ENCODE measurements at regions not wholly inside any gene's neighbourhood (a gene's known extent, or its start where the extent isn't known, plus 50 kb on each side); places are given as distances from the start of the nearest gene placed in this dataset.

DNA sequence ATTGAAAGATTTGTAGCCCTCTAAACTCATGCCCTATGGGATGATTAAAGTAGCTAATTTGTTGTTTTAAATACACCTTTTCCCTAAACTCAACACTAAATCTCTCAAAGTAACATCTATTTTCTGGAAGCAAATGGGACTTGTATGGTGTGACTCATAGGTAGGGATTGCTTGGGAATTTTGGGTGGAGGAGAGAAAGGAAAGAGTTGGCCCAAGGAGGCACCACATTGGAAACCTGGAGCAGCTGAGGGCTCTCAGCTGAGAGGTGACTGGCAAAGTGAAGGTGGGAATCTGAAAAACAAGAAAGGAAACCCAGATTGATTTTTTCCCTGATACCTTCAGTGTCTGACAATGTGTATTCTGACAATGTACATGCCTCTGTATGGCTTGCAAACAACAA, 114.8 kb upstream of the PRICKLE1 start:
- DNase-seq = no peak

DNA sequence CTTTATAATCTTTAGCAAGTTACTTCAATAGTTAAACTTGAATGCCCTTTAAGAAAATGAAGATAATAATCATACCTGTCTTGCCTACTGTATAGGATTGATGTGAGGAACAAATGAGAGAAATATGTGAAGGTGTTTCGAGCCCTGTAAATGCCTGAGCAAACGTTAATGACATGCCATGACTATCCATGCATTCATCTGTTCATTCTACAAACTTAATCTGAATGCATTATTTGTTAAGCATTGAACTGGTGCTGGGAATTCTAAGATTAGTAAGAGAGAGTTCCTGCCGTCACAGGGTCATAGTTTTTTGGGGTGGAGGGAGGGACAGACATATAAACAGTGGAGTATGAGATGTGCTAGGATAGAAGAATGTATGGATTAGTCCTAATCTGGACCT, 111.5 kb upstream of the PRICKLE1 start:
- no peak for DNase-seq

DNA sequence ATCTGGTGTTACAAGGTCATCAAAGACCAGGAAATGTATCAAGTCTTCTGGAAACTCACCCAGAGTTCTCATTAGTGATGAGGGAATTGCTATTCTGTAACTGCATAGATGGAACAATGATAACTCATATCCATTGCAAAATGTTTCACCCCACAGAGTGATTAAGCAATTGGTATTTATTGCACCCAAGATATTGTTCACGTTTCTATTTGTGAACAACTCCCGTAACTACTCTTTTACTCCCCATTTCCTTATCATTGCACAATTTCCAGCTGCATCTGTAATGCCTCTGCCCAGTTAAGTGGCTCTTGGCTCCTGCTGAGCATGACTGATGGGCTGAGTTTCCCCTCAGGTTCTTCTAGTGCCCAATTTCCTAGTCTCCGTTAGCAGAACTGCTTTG, 108.7 kb upstream of the PRICKLE1 start:
- DNase-seq = no peak

- DNase-seq = no peak
Measured at GRCh38 chr12:42696406-42697149, 107.0 kb upstream of the PRICKLE1 start.

DNA sequence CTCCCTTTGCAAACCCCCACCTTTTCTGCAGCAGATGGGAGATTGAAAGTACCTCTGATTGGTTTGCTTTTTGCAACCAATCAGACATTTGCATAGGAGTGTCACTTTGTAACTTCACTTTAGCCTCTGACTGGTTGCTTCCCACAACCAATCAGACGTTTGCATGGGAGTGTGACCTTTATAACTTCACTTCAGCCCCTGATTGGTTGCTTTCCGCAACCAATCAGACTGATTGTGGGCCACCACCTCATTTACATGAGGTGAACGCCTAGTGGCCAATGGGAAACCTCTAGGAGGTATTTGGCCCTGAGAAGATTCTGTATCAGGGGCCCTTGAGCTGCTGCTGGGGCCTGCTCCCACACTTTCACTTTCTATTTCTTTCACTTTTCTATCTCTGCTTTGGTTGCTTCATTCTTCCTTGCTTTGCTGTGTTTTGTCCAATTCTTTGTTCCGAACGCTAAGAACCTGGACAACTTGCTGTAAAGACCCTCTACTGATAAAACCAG, 106.0 kb upstream of the PRICKLE1 start:
- DNase-seq = no peak

- no peak for DNase-seq
Measured at GRCh38 chr12:42692749-42693148, 103.2 kb upstream of the PRICKLE1 start.

GRCh38 chr12:42691991-42692557, 102.5 kb upstream of the PRICKLE1 start:
- no peak for DNase-seq

GRCh38 chr12:42690264-42690663, 100.7 kb upstream of the PRICKLE1 start:
- no peak for DNase-seq

DNA sequence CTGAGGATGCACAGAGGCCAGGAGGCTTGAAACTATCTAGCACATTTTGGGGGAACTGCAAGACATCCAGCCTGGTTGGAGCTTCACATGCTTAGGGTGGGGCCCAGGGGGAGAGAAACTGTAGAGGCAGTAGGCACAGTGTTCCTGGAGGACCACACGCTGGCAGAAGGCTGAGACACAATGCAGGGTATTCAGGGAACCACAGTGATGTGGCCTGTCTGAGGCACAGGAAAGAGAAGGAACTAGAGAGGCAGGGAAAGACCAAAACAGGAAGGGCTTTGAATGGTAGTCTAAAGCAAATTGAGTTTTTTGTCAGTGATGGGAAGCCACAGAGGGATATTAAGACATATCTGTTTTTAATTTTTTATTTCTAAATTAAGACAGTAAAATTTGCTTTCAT, 100.2 kb upstream of the PRICKLE1 start:
- DNase-seq = no peak

DNA sequence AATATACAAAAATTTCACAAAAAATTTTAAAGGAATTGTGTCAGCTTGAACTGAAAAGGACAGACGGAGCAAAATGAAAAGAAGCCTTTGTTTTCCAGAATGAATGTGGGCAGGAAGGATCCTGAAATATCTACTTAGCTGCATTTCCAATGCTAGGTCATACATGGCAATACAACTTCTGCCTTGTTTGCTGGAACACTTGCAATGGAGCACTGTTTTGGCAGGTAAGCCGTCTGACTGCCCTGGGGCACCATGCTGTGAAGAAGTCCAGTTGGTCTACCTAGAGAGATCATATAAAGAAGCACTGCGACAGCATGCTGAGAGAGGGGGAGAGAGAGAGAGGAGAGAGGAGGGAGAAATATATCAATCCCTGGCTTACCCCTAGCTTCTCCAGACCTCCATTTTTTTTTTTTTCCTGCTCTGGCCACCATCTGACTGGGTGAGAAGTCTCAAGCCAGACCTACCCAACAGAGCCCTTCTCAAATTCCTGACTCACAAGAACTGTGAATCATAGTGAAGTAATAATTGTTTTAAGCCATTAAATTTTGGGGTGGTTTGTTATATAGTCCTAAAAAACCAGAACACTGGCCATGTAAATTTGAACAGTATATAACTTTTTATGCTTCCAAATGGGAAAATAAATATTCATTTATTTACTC, 97.1 kb upstream of the PRICKLE1 start:
- DNase-seq = no peak

GRCh38 chr12:42684802-42685071, 95.2 kb upstream of the PRICKLE1 start:
- no peak for DNase-seq

DNA sequence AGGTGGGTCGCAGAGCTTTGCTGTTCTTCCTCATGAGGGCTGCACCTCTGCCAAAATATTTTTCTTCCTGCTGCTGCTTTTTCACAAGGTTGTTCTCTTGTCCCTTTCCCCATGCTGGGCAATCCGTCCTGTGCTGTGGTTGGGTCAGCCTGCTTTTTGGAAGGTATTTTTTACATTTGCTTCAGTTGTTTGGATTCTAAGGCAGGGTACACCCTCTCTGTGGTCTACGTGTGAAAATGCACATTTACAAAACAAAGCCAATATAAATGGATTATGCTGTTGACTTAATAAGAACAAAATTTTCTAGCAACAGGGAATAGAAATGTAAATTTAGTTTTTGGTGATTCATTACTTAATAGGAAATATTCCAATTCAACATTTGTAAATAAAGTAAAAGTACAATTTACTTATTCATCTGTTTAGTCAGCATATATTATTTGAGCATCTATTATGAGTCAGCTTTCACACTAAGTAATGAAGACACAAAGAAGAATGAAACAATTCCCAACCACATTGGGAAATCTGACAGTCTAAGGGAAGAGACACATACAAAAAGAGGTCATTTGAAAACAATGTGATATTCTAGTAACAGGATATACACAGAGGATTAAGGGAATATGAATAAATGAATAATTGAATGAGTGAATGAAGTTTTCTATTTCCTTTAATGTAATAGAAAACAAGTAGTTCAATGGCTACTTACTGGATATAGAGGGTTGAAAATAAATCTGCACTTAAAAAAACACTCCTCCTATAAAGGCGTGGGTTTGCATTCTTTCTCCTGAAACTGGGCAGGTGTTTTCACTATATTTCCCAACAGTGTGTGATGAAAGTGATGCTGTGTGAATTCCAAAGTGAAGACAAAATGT, 94.6 kb upstream of the PRICKLE1 start:
- DNase-seq = no peak

DNA sequence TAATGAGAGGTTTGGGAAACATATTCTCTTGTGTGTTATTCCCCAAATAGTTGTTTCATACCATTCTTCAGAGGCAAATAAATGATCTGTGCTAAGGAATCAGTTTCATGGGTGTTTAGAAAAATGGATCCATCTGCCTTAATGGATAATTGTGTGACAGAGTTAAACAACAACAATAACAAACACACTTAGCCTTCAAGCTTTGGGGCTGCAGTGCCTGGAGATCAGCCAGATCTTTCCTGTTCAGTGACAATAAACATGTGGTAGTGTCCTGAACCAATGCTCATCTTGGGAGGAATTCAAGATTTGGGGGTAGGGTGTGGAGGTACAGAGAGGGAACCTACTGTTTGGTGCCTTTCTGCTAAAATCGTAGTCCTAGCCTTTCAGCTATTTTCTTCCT, 93.7 kb upstream of the PRICKLE1 start:
- no peak for DNase-seq

GRCh38 chr12:42679466-42679865, 89.9 kb upstream of the PRICKLE1 start:
- DNase-seq = no peak

DNA sequence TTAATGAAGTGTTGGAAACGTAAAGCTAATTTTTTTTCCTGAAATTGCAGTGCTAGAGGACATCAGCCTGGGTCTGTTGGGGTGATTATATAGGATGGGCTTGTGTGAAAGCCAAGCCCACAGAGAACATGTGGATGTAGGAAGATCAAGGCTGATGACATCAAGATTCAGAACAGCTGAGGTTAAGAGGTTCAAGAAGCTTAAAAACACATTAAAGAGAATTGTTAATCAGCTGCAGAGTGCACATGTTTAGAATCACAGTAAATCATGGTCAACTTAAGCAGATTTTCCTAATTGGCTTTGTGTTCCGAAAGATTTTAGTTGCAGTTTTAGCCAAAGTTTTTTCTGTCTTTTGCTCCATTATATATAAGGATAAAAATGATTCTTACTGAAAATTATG, 87.9 kb upstream of the PRICKLE1 start:
- DNase-seq = no peak

DNA sequence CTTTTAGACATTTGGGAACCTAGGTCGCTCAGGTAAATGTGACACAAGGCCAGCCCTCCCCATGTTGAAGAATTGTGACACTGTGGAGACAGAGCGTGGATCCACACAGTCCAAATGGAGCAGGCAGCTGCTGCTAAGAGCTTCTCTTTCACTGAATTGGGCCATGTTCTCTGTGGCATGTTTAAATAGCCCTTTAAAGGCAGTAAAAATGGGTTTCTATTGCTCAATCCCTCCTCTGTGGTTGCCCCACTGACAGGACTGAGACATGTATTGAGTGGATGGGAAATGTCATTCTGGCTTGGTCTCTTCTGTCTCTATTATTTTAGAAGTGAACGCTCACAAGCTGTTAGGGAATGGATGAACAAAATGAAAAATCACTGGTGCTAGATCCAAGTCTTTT, 84.0 kb upstream of the PRICKLE1 start:
- no peak for DNase-seq

DNA sequence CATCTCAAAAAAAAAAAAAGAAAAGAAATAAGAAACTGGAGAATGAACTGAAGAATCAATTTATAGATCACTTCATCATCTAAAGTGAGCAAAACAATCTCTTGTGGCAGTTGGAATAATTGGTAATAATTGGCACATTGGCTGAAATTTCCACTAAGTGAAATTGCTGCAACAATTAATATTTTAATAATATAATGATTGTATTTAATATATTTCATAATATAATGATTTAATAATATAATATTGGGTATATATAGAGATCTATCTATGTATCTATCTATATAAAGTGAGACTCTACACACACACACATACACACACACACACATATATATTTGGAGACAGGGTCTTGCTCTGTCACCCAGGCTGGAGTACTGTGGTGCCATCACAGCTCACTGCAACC, 81.2 kb upstream of the PRICKLE1 start:
- no peak for DNase-seq

GRCh38 chr12:42669553-42669952, 80.0 kb upstream of the PRICKLE1 start:
- DNase-seq = no peak

DNA sequence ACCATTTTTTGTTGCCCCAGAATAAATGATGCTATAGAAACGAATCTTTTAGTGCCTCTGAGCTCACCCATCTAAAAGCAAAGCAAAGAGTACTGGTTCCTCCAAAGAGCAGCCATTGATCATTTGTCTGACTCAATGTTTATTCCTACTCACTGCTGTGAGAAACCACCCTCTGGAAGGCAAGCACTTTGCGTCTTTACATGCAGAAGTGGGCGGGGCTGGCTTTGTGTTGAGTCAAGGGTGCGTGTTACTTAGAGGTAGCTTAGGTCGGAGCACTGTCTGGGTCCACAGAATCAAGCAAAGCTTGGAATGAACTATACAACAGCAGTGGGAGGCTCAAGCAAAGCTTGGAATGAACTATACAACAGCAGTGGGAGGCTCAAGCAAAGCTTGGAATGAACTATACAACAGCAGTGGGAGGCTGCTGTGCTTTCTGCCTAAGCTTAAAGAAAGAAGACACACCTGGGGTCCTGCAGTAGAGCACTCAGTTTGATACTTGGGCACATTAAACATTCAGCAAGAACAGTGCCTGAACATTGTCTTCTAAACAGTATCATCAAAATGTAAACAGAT, 77.2 kb upstream of the PRICKLE1 start:
- DNase-seq = no peak

DNA sequence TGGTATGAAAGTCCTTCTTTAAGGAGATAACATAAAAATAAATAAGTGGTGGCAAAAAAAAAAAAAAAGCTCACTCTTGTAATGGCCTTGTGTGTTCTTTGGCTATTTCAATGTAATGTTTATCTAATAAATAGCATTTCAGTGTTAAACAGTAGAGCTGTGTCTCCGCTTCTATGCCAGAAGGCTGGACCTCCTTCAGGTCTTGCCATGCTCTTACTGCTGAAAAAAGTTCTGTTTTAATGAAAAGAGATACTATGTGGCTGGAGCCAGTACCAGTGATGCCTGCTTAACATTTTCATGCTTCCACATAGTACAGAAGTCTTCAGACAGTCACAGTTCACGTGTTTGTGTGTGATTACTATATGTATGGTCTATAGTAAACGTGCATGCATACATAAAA, 74.1 kb upstream of the PRICKLE1 start:
- DNase-seq = no peak

- no peak for DNase-seq
Measured at GRCh38 chr12:42660968-42661937, 71.7 kb upstream of the PRICKLE1 start.

GRCh38 chr12:42660117-42660516, 70.6 kb upstream of the PRICKLE1 start:
- no peak for DNase-seq
